IPS-NIHi11 (cell line): ENCODE measurements at regions not wholly inside any gene's neighbourhood (a gene's known extent, or its start where the extent isn't known, plus 50 kb on each side); places are given as distances from the start of the nearest gene placed in this dataset.
"Not testable (repeated sequence)": the region's sequence is repeated elsewhere in the genome, so short reads cannot be mapped to it uniquely, and the experiment has no call there.

Experiments used
- DNase-seq: peaks from one replicate; pipeline ENCODE4 v3.0.0; 2012; ENCODE audit warnings: mixed read lengths, low spot score

GRCh38 chr2:49804111-49804510 lies 649.8 kb upstream of the FSHR start:
- no peak for DNase-seq

- DNase-seq = no peak
Observed at GRCh38 chr2:49801898-49802450, 647.7 kb upstream of the FSHR start.

- DNase-seq = no peak
Observed at GRCh38 chr2:49798570-49798969, 644.3 kb upstream of the FSHR start.

DNA sequence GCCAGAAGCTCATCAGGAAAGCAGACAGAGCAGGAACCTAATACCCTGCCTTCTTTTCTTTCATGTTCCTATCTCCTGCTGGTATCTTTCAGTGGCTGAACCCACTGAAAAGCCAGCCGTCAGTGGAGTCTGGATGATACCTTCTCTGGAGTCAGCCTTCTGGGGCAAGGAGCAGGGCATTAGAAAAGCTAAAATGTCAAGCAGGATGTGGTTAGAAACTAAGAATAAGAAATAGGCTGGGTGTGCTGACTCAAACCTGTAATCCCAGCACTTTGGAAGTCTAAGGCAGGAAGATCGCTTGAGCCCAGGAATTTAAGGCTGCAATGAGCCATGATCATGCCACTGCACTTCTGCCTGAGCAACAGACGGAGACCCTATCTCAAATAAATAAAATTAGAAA lies 642.0 kb upstream of the FSHR start:
- no peak for DNase-seq

- DNase-seq = no peak
Observed at GRCh38 chr2:49794396-49794795, 640.1 kb upstream of the FSHR start.

GRCh38 chr2:49788300-49788699 lies 634.0 kb upstream of the FSHR start:
- DNase-seq = no peak

- no peak for DNase-seq
Observed at GRCh38 chr2:49780949-49781348, 626.6 kb upstream of the FSHR start.

- no peak for DNase-seq
Observed at GRCh38 chr2:49772299-49772970, 618.1 kb upstream of the FSHR start.

GRCh38 chr2:49770919-49771318 lies 616.6 kb upstream of the FSHR start:
- DNase-seq = peak; percentile 49

GRCh38 chr2:49767316-49767715 lies 613.0 kb upstream of the FSHR start:
- DNase-seq = no peak

DNA sequence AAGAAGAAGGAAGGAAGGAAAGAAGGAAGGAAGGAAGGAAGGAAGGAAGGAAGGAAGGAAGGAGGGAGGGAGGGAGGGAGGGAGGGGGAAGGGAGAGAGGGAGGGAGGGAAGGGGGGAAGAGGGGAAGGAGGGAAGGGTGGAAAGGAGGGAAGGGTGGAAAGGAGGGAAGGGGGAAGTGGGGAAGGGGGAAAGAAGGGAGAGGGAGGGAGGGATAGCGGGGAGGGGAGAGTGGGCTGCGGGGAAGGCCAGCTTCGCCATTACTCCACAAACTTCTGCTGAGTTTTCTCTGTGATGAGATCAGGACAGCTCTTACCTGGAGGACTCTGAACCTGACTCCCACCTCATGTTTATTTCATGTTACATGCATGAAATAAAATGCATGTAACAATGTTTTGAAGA lies 601.5 kb upstream of the FSHR start:
- DNase-seq = no peak

DNA sequence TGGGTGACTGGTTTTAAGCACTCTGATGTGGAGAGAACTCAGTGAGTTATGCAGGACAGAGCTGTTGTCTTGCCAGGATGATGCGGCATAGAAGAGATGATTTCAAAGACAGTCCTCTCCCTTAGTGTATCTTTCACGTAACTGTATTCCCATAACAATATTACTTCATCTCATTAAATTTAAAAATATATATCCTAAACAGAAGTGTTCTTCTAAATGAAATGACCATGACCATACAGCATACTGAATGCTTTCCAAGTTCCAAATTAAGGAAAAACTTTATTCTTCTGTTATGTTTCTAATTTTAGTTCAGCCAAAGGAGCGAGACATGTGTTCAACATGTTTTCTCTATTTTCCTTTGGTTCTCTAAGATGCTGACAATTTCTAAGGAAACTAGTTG lies 600.1 kb upstream of the FSHR start:
- no peak for DNase-seq

DNA sequence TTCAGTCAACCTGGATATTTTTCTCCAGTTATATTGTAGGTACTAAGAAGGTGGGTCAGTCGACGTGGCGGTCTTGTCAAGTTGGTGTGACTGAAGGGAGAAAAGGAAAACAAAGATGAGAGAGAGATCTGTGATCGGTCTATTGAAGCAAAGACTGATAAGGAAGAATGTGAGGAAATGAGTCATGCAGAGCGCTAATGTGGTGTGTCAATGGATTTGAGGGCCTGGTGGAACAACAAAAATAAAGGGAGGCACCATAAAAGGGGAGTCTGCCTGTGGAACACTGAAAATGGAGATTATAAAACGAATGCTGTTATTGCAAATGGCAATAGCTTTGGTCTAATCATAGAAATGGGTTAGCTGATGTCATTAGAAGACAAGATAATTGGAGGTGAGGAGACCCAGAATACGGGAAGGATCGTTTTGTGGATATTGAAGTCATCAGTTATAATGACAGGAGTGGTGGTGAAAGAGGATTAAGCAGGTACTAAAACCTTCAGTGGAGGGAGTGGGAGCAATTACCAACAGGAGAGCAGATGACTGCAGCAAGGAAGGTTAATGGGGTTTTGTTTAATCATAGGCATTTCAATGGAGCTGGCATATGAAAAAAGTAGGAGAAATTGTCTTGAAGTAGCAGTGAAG lies 599.1 kb upstream of the FSHR start:
- DNase-seq = no peak

DNA sequence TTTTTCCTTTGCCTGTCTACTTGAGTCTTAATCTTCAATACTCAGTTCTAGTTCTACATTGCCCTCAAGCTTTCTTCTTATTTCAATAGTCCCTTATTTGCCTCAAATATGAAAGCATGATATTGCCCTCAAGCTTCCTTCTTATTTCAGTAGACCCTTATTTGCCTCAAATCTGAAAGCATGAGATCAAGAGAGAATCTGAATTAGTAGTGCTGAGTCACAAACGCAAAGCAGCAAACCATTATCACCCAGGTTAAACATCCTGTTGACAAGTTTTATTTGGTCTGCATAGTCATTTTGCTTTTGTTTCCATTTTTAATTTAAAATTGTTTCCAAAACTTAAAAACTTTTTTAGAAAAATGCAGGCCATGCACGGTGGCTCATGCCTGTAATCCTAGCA lies 583.3 kb upstream of the FSHR start:
- DNase-seq = no peak

- DNase-seq = not testable (repeated sequence)
Observed at GRCh38 chr2:49732924-49733323, 578.6 kb upstream of the FSHR start.

DNA sequence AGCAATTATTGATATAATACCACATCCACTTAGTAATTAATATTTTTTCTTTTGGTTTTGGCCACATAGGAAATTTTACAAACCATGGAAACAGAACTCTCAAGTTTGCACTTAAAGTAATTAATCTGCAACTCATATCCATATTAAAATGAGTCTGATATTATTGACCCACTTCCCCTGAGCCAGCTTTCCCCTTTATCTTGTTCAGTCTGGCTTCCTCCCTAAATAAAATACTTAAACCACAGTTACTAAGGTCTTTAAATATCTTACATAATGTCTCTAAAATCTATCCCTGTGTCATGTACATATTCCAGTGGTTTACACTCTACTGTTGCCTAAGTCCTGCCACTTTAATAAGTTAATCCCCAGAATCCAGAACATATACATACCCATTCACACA lies 564.9 kb upstream of the FSHR start:
- DNase-seq = no peak

DNA sequence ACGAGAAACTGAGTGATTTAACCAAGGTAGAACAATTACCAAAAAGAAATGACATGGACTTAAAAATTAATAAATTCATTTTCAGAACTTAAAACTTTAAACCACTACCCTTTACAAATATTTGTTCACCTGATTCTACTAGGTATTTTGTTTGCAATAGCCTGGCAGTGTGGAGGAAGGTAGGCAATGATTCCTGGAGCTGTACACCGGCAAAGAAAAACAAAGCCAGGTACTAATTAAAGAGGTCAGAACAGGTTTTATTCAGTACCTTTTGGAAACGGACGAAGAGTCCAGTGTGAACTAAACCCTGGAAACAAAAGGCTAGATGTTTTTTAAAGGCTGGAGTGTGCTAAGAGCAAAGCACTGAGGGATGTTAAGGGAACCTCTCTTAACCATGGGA lies 561.3 kb upstream of the FSHR start:
- no peak for DNase-seq

DNA sequence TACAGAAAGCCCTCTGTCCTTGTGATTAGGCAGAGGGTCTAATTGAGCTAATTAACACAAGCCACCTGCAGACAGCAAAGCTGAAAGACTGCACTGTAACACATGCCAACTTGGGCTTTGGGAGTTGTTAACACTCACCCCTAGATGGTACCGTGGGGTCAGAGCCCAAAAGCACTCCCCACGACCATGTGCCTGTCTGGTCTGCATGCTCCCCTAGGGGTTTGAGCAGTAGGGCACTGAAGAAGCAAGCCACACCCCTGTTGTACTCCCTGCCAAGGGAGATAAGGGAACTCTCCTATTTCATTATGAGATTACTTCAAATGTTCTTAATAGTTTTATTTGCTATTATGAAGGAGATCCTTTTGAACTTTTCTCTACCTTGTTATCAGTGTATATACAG lies 560.1 kb upstream of the FSHR start:
- DNase-seq = no peak

DNA sequence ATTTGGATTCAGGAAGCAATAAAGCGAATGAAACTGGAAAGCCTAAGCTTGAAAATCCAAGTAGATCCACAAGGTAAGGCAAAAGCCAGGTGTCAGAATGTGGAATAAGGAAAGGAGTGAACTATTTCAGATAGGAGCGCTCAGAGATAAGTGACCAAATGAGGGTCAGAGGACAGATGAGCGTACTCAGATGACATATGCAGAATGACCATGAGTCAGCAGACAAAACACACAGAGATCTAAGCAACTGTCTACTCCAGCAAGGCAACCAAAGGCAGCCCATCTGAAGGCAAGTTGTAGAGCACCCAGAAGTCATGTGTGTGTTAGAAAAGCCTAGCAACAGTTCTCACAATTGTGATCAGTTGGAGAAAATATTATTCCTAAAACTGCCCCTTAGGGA lies 548.4 kb upstream of the FSHR start:
- DNase-seq = no peak

- DNase-seq = no peak
Observed at GRCh38 chr2:49693961-49694360, 539.6 kb upstream of the FSHR start.

DNA sequence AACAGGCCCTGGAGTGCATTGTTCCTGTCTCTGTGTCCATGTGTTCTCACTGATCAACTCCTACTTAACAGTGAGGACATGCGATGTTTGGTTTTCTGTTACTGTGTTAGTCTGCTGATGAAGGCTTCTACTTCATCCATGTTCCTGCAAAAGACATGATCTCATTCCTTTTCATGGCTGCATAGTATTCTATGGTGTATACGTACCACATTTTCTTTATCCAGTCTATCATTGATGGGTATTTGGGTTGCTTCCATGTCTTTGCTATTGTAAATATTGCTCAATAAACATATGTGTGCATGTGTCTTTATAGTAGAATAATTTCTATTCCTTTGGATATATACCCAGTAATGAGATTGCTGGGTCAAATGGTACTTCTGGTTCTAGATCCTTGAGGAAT lies 537.7 kb upstream of the FSHR start:
- DNase-seq = not testable (repeated sequence)

- no peak for DNase-seq
Observed at GRCh38 chr2:49687918-49688317, 533.6 kb upstream of the FSHR start.

GRCh38 chr2:49686897-49687442 lies 532.7 kb upstream of the FSHR start:
- DNase-seq = no peak

DNA sequence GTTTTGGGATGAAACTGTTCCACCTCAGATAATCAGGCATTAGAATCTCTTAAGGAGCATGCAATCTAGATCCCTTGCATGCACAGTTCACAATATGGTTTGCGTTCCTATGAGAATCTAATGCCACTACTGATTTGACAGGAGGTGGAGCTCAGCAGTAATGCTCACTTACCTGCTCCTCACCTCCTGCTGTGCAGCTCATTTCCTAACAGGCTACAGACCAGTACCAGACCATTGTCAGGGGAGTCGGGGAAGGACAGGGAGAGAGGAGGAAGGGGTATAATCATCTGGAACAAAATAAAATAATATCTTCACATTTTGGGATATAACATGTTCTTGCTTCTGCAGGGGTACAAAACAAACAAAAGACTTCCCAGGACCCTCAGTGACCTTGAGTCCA lies 532.0 kb upstream of the FSHR start:
- no peak for DNase-seq
